Heart left ventricle (tissue), 13 donors: ENCODE measurements at regions not wholly inside any gene's neighbourhood (a gene's known extent, or its start where the extent isn't known, plus 50 kb on each side); places are given as distances from the start of the nearest gene placed in this dataset.

Experiments used
- CTCF ChIP-seq, 12 donors: fragments of 200-600 bp; sonication (generic) in 4 of 12; IDR thresholded peaks; one replicate each; pipeline versions ENCODE4 v1.5.0 to v1.8.0; 2018 to 2022; ENCODE audit warnings: antibody characterized with exemption in 12 of 12, mild to moderate bottlenecking in 5 of 12
- POLR2A ChIP-seq, 2 donors: fragments of 450-650 bp; IDR thresholded peaks; one replicate each; pipeline ENCODE4 v1.6.1; 2017; ENCODE audit warnings: antibody characterized with exemption in 2 of 2, mild to moderate bottlenecking in 2 of 2, moderate library complexity in 2 of 2
- donor health status: ischemic (EF 13 %, LVEDD 7.1; RV severe dilation, severe dysfunction).
- donor health status: DM: no; HTN: yes; CAD: no.
- donor health status: DM: no; HTN: no; CAD: no.
- donor health status: ischemic (EF 25% LVEDD 6.9; RV normal size, moderate dysfunction).
- donor health status: ischemic (EF 25% LVEDD 5.7; RV mildly dilated, moderate dysfunction).
- donor health status: ischemic (EF 35%, LVEDD 5.7; RV mildly dilated, moderate dysfunction).
- donor health status: nonischemic (EF 11% LVEDD 7.7; RV severe dilation, severe dysfunction).
- donor health status: DM: yes; HTN: yes; CAD: no.
- donor health status: PGD.
- donor health status: ischemic (EF 29% LVEDD 5.4; RV normal size, mild dysfunction).
- donor health status: nonischemic (EF 23%, LVEDD 6.1; RV moderate dilation, normal function).

- no peak for TF ChIP-seq CTCF (IDR thresholded peaks at IDR 0.05)
- TF ChIP-seq POLR2A (IDR thresholded peaks at IDR 0.05): no peak
These were observed 227.2 kb upstream of the NANOGP8 start for GRCh38 chr15:35312344-35312743.
